ENCODE measurements at regions not wholly inside any gene's neighbourhood (a gene's known extent, or its start where the extent isn't known, plus 50 kb on each side); places are given as distances from the start of the nearest gene placed in this dataset.

- FAIRE-seq (no peak), DNase-seq (ENCODE audit: low read depth in 1 of 2, low spot score in 1 of 2) (no peak), ATAC-seq (no peak)
- POLR2A ChIA-PET, result no interaction called here
- Histone ChIP-seq H3K27ac (no peak overlapping the region), H3K4me1 (no peaks in the 10 kb centered on the region), H3K4me3 (no peak overlapping the region), H3K4me2 (no peak overlapping the region), H3K9me3 (no peaks in the 10 kb centered on the region)
- 47% methylated on average over 10 of the region's 10 CpGs for WGBS (ENCODE audit: missing lambda C conversion rate)
- TF ChIP-seq HOXA7 (CRISPR knock-in tag; IDR thresholded peaks at IDR 0.05) (no peak), EHMT2 (IDR thresholded peaks at IDR 0.05; ENCODE audit: low read depth) (no peak)
- CTCF ChIA-PET, result interaction anchor here (0.6 to 0.7 kb wide), 2 partner anchors 8 to 334 kb away, joined by 3 read pairs; no protein-coding TSS in a partner anchor
Measured at GRCh38 chr2:15802657-15803542, 137.4 kb upstream of the MYCN start.

- no peaks in the 10 kb centered on the region for H3K9me3 ChIP-seq
- no peak for TF ChIP-seq EHMT2 (IDR thresholded peaks at IDR 0.05; ENCODE audit: low read depth)
- no peak for TF ChIP-seq CHD2 (IDR thresholded peaks at IDR 0.05; ENCODE audit: low read length, partially characterized antibody)
- no peak for TF ChIP-seq KDM1A (IDR thresholded peaks at IDR 0.05; ENCODE audit: low read depth)
- TF ChIP-seq NFE2L2 (conservative IDR thresholded peaks at IDR 0.05; ENCODE audit: low read length), result no peak
- TF ChIP-seq BCL3 (IDR thresholded peaks at IDR 0.05), result no peak
- DNase-seq (ENCODE audit: low read depth in 1 of 2, low spot score in 1 of 2), result no peak
- H3K27ac ChIP-seq, result no peak overlapping the region
- ATAC-seq, result no peak
- CTCF ChIA-PET, result interaction anchor here (0.7 kb wide), 1 partner anchor 9 kb away, joined by 3 read pairs; no protein-coding TSS in a partner anchor
- no peak for FAIRE-seq
- no peak overlapping the region for H3K4me3 ChIP-seq
- H3K4me2 ChIP-seq, result no peak overlapping the region
- WGBS (ENCODE audit: missing lambda C conversion rate), result 41% methylated on average over 12 of the region's 12 CpGs
- no peaks in the 10 kb centered on the region for H3K4me1 ChIP-seq
- POLR2A ChIA-PET, result no interaction called here
Measured at GRCh38 chr2:15803543-15804245, 136.7 kb upstream of the MYCN start.

GRCh38 chr2:15804246-15804619 is 136.1 kb upstream of the MYCN start:
- POLR2A ChIA-PET, result no interaction called here
- H3K4me3 ChIP-seq, result no peak overlapping the region
- no peak for FAIRE-seq
- no peak for TF ChIP-seq POLR2A (IDR thresholded peaks at IDR 0.05; ENCODE audit: low read length)
- no peak for TF ChIP-seq JUNB (IDR thresholded peaks at IDR 0.05)
- TF ChIP-seq KDM1A (IDR thresholded peaks at IDR 0.05; ENCODE audit: low read depth), result no peak
- no peak for TF ChIP-seq HES2 (IDR thresholded peaks at IDR 0.05)
- TF ChIP-seq RNF2 (IDR thresholded peaks at IDR 0.05; ENCODE audit: borderline replicate concordance, low read depth), result no peak
- no peak for TF ChIP-seq NR3C1 (IDR thresholded peaks at IDR 0.05)
- no peak for TF ChIP-seq ELK1 (IDR thresholded peaks at IDR 0.05; ENCODE audit: low read depth, low read length)
- no peak for TF ChIP-seq CHD2 (IDR thresholded peaks at IDR 0.05; ENCODE audit: low read length, partially characterized antibody)
- TF ChIP-seq GATA3 (IDR thresholded peaks at IDR 0.05; ENCODE audit: borderline replicate concordance), result no peak
- no peak for TF ChIP-seq KDM5A (IDR thresholded peaks at IDR 0.05)
- TF ChIP-seq HOXB5 (CRISPR knock-in tag; IDR thresholded peaks at IDR 0.05), result no peak
- TF ChIP-seq HOXB13 (CRISPR knock-in tag; IDR thresholded peaks at IDR 0.05; ENCODE audit: low read depth), result no peak
- TF ChIP-seq MYC (IDR thresholded peaks at IDR 0.05; ENCODE audit: borderline replicate concordance, low read length), result no peak
- no peak overlapping the region for H3K27ac ChIP-seq
- H3K9me3 ChIP-seq, result no peaks in the 10 kb centered on the region
- H3K4me2 ChIP-seq, result no peak overlapping the region
- no peak for DNase-seq (ENCODE audit: low read depth in 1 of 2, low spot score in 1 of 2)
- ATAC-seq, result no peak
- H3K4me1 ChIP-seq, result no peaks in the 10 kb centered on the region
- CTCF ChIA-PET, result interaction anchor here (1.2 kb wide), 1 partner anchor 135 kb away, joined by 3 read pairs; no protein-coding TSS in a partner anchor
- WGBS (ENCODE audit: missing lambda C conversion rate), result 12% methylated on average over 1 of the region's 1 CpG

All from A549 (cell line).